ENCODE measurements at regions not wholly inside any gene's neighbourhood (a gene's known extent, or its start where the extent isn't known, plus 50 kb on each side); places are given as distances from the start of the nearest gene placed in this dataset.
"Not testable (repeated sequence)": the region's sequence is repeated elsewhere in the genome, so short reads cannot be mapped to it uniquely, and the experiment has no call there.

DNA sequence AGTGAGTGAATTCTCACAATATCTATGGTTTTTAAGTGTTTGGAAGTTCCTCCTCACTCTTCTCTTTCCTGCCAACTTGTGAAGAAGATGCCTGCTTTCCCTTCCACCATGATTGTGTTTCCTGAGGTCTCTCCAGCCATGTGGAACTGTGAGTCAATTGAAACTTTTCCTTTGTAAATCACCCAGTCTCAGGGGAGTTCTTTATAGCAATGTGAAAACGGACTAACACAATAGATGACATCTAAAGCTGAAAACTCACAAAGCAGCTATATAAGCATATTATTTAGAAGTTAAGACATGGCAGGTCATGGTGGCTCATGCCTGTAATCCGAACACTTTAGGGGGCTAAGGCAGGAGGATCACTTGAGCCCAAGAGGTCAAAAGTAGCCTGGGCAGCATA, 130.2 kb downstream of the ARRDC3 start:
- POLR2A ChIA-PET: no interaction called here
- TF ChIP-seq, protein P1, sequence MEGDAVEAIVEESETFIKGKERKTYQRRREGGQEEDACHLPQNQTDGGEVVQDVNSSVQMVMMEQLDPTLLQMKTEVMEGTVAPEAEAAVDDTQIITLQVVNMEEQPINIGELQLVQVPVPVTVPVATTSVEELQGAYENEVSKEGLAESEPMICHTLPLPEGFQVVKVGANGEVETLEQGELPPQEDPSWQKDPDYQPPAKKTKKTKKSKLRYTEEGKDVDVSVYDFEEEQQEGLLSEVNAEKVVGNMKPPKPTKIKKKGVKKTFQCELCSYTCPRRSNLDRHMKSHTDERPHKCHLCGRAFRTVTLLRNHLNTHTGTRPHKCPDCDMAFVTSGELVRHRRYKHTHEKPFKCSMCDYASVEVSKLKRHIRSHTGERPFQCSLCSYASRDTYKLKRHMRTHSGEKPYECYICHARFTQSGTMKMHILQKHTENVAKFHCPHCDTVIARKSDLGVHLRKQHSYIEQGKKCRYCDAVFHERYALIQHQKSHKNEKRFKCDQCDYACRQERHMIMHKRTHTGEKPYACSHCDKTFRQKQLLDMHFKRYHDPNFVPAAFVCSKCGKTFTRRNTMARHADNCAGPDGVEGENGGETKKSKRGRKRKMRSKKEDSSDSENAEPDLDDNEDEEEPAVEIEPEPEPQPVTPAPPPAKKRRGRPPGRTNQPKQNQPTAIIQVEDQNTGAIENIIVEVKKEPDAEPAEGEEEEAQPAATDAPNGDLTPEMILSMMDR (IDR thresholded peaks at IDR 0.05; ENCODE audit: insufficient read depth, low read length, missing control alignments): no peak
- CTCF ChIA-PET: interaction anchor here (1.1 kb wide), 1 partner anchor 9 kb away, joined by 3 read pairs; no protein-coding TSS in a partner anchor
- DNase-seq (ENCODE audit: low read depth, low spot score): no peak
- no peak overlapping the region for H3K4me3 ChIP-seq (ENCODE audit: low read depth, low read length)

DNA sequence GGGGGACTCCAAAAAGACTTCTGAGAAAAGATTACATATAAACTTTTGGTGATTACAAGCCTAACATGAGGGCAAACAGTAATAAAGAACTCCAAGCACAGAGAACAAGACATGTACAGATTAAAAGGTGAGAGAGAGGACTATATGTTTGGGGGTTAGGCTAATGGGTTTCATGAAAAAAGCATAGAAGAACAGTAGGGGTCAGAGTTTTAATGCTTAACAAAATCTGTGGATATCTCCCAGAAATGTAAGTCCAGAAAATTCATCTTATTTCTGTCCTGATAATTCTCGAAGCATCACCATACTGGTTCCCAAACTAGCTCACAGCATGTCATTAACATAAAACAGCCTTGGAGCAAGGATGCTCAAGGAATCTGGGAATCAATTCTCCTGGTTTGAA, 137.2 kb downstream of the ARRDC3 start:
- DNase-seq (ENCODE audit: low read depth, low spot score): no peak
- ChIA-PET POLR2A (no interaction called here), CTCF (interaction anchor here (1.5 to 3.1 kb wide), 2 partner anchors 12 to 139 kb away, joined by 5 to 28 read pairs; partner anchors contain the start of gene ARRDC3)
- H3K4me3 ChIP-seq (ENCODE audit: low read depth, low read length): no peak overlapping the region
- TF ChIP-seq, protein P1 (IDR thresholded peaks at IDR 0.05; ENCODE audit: insufficient read depth, low read length, missing control alignments): no peak

DNA sequence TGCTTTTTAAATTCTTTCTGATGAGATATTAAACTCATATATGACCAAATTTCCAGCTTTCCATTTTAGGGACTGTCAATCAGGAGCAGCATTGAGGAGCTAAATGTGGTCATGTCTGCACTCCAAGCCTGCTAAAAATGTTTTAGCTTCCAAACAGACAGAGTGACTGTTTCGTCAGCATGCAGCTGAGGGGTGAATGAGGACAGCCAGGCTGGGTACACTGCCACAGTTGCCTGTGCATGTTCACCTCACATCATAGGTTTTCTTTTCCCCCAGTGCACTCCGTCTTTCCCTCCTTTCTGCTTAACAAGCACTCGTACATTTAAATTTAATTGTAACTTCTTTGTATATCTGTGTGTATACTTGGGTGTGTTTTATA, 138.1 kb downstream of the ARRDC3 start:
- CTCF ChIA-PET: interaction anchor here (1.2 to 3.1 kb wide), 3 partner anchors 13 to 140 kb away, joined by 4 to 28 read pairs (median 5); partner anchors contain the start of gene ARRDC3
- TF ChIP-seq, protein P1 (IDR thresholded peaks at IDR 0.05; ENCODE audit: insufficient read depth, low read length, missing control alignments): no peak
- POLR2A ChIA-PET: no interaction called here
- no peak for DNase-seq (ENCODE audit: low read depth, low spot score)
- no peak overlapping the region for H3K4me3 ChIP-seq (ENCODE audit: low read depth, low read length)

DNA sequence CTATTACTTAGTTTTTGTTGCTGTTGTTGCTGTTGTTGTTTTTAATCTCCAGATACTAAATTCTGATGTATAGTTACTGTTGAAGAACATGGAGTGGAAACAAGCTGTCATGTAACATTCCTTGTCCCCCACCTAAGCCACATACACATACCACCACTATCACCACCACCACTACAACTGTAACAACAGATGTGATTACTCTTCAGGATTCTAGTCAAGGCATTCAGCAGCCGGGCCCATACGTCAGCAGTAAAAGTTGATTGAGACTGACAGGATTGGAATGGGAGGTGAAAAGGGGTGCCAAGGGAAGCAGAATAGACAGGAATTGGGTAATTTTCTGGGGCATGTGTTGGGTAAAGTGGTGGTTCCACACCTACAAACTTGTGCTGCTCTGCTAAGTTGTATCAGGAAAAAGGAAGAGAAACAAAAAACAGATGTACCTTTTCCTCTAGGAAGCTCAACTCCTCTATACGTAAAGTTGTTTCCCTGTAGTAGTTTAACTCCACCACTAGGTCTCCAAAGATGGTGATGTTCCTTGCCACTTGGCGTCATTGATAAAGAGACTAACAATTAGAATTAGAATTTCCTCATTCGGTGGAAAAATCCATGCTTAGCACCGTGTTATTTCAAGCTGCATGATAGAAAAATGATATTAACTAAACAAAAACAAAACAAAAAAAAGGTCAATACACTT, 138.6 kb downstream of the ARRDC3 start:
- H3K4me3 ChIP-seq (ENCODE audit: low read depth, low read length): no peak overlapping the region
- DNase-seq (ENCODE audit: low read depth, low spot score): no peak
- ChIA-PET CTCF (interaction anchor here (1.2 to 3.1 kb wide), 3 partner anchors 14 to 141 kb away, joined by 4 to 28 read pairs (median 5); partner anchors contain the start of gene ARRDC3), POLR2A (no interaction called here)
- TF ChIP-seq, protein P1 (IDR thresholded peaks at IDR 0.05; ENCODE audit: insufficient read depth, low read length, missing control alignments): no peak

DNA sequence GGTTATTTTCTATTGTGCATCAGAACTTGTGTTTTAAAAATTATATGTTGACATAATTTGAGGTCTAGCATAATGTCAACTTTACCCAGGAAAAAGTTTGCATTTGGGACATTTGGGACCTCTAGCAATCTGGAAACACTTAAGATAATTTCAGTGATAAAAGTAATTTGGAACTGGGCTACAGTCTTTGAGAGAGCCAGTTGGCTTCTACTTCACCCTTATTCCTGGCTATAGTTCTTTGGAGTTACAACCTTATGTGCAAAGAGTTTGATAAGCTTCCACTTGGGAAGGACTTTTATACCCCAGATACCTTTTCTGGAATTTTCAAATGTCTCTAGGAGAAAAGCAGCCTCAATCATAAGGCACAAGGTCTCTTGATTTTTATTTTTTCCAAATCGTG, 139.3 kb downstream of the ARRDC3 start:
- CTCF ChIA-PET: interaction anchor here (0.7 to 1.2 kb wide), 3 partner anchors 9 to 22 kb away, joined by 3 to 4 read pairs (median 3); no protein-coding TSS in a partner anchor
- DNase-seq (ENCODE audit: low read depth, low spot score): no peak
- POLR2A ChIA-PET: interaction anchor here (0.7 kb wide), 1 partner anchor 140 kb away, joined by 3 read pairs; no protein-coding TSS in a partner anchor
- H3K4me3 ChIP-seq (ENCODE audit: low read depth, low read length): no peak overlapping the region
- TF ChIP-seq, protein P1 (IDR thresholded peaks at IDR 0.05; ENCODE audit: insufficient read depth, low read length, missing control alignments): no peak

DNA sequence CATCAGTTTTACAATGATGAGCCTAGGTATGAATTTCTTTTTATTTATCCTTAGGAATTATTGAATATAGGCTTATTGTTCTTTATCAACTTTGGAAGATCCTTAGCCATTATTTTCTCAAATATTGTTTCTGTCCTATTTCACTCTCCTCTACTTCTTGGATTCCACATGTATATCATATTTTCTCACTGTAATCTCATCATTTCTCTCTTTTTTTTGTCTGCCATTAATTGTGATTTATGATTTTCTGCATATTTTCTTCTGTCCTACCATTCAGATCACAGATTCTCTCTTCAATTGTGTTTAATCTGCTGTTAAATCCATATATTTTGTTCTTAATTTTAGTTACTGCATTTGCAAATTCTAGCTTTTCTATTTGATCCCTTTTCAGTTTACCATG, 139.8 kb downstream of the ARRDC3 start:
- no peak overlapping the region for H3K4me3 ChIP-seq (ENCODE audit: low read depth, low read length)
- CTCF ChIA-PET: interaction anchor here (0.7 to 0.9 kb wide), 2 partner anchors 9 to 22 kb away, joined by 3 read pairs; no protein-coding TSS in a partner anchor
- DNase-seq (ENCODE audit: low read depth, low spot score): no peak

DNA sequence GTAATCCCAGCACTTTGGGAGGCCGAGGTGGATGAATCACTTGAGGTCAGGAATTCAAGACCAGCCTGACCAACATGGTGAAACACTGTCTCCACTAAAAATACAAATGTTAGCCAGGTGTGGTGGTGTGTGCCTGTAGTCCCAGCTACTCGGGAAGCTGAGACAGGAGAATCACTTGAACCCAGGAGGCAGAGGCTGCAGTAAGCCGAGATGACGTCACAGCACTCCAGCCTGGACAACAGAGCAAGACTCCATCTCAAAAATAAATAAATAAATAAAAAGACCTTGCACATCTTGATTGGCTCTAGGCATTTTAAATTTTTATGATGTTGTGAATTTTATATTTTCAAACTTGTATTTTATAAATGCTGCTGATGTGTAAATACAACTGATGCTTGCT, 141.7 kb downstream of the ARRDC3 start:
- H3K4me3 ChIP-seq (ENCODE audit: low read depth, low read length); DNase-seq (ENCODE audit: low read depth, low spot score); POLR2A ChIA-PET: not testable (repeated sequence)
- CTCF ChIA-PET: interaction anchor here (1.1 kb wide), 1 partner anchor 9 kb away, joined by 3 read pairs; no protein-coding TSS in a partner anchor

More for the DNA sequence above, 139.8 kb downstream of the ARRDC3 start:
- POLR2A ChIA-PET: interaction anchor here (0.6 to 0.7 kb wide), 2 partner anchors 27 to 140 kb away, joined by 3 read pairs; no protein-coding TSS in a partner anchor
- TF ChIP-seq, protein P1 (IDR thresholded peaks at IDR 0.05; ENCODE audit: insufficient read depth, low read length, missing control alignments): no peak
